Memory B cell (primary cell): ENCODE measurements at regions not wholly inside any gene's neighbourhood (a gene's known extent, or its start where the extent isn't known, plus 50 kb on each side); places are given as distances from the start of the nearest gene placed in this dataset.
"Not testable (repeated sequence)": the region's sequence is repeated elsewhere in the genome, so short reads cannot be mapped to it uniquely, and the experiment has no call there.

Experiments used
- ATAC-seq: fragments of 150-1000 bp; cut with Tn5 transposase; 2 replicates; pipeline ENCODE4 v1.10.0; 2021; ENCODE audit warnings: low read depth, mild to moderate bottlenecking, moderate library complexity
- DNase-seq, 2 donors: peaks; one replicate each; pipeline ENCODE4 v3.0.0; 2022; ENCODE audit warnings: low spot score in 2 of 2
- H3K27ac Mint-ChIP-seq: one replicate; pipeline ENCODE4 v1.8.0; 2022; ENCODE audit warnings: mild to moderate bottlenecking, moderate library complexity, mixed read lengths
- H3K27me3 Mint-ChIP-seq: one replicate; pipeline ENCODE4 v1.8.0; 2022; ENCODE audit warnings: mixed read lengths
- H3K36me3 Mint-ChIP-seq: one replicate; pipeline ENCODE4 v1.8.0; 2022; ENCODE audit warnings: mild to moderate bottlenecking, mixed read lengths
- H3K4me1 Mint-ChIP-seq: one replicate; pipeline ENCODE4 v1.8.0; 2022; ENCODE audit warnings: mixed read lengths
- H3K4me3 Mint-ChIP-seq: one replicate; pipeline ENCODE4 v1.8.0; 2022; ENCODE audit warnings: mild to moderate bottlenecking, moderate library complexity, mixed read lengths
- H3K9me3 Mint-ChIP-seq: one replicate; pipeline ENCODE4 v1.8.0; 2022; ENCODE audit warnings: mixed read lengths

DNA sequence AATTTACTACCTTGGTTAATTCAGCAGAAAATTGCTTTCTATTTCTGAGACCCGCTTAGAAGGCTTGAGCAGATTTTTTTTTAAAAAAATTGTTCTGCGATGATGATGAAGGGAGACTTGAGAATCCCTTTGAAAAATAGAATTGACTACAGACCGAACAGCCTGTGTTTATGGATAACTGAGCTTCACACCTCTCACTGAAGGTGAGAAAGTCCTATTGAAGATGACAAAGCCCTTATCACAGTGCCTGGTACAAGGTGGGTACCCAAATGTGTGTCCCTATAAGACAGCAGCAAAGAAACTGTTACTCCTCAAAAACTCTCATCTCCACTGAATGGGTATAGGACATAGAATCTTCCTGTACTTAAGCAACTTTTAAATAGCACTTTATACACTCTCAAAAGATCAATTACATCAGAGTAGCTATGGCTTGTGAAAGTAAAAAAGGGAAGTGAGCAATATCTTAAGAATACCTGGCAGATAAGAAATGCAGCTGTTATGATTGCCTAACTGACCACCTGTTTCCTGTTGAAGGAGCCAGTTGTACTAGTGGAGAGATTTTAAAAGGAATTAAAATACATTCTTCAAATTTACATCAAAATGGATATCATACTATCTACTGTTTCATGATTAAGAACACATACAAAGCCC is 419.7 kb downstream of the CHSY3 start:
- H3K4me3 Mint-ChIP-seq = no peak overlapping the region
- H3K36me3 Mint-ChIP-seq = no peaks in the 10 kb centered on the region
- peak; percentile 98 for ATAC-seq
- DNase-seq = peak in 1 of 2 donors; percentile 5
- peaks cover 4% of the 10 kb centered on the region for H3K4me1 Mint-ChIP-seq
- H3K27ac Mint-ChIP-seq = peak overlapping the region; percentile 62
- no peaks in the 10 kb centered on the region for H3K27me3 Mint-ChIP-seq
- H3K9me3 Mint-ChIP-seq = peaks cover 9% of the 10 kb centered on the region

GRCh38 chr5:130321931-130322330 is 417.7 kb downstream of the CHSY3 start:
- Mint-ChIP-seq H3K27ac (no peak overlapping the region), H3K9me3 (peaks cover 7% of the 10 kb centered on the region)

GRCh38 chr5:130316971-130317680 is 412.9 kb downstream of the CHSY3 start:
- Mint-ChIP-seq H3K27me3 (no peaks in the 10 kb centered on the region), H3K9me3 (peaks cover 6% of the 10 kb centered on the region), H3K36me3 (peaks cover 2% of the 10 kb centered on the region), H3K4me3 (no peak overlapping the region), H3K27ac (no peak overlapping the region), H3K4me1 (no peaks in the 10 kb centered on the region)
- DNase-seq = no peak
- no peak for ATAC-seq

More at GRCh38 chr5:130321931-130322330, 417.7 kb downstream of the CHSY3 start:
- Mint-ChIP-seq H3K4me1 (peaks cover 4% of the 10 kb centered on the region), H3K4me3 (no peak overlapping the region), H3K36me3 (no peaks in the 10 kb centered on the region), H3K27me3 (no peaks in the 10 kb centered on the region)
- no peak for ATAC-seq
- no peak for DNase-seq

DNA sequence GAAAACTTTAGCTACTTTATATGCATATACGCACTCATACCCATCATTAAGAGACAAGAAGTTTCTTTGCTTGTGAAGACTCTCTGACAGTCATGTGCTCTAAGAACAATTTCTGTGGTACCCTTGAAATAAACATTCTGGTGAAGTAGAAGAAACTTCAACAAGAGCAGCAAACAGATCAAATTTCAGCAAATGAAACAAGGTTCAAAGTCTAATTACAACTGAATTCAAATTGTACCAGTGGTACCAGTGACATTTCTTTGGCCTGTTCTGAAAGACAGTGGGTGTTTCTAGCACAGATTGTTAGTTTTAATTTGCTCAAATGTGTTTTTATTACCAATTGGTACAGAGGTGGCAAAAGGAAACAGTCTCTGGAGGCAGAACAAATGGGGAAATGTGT is 391.0 kb downstream of the CHSY3 start:
- ATAC-seq (no peak), DNase-seq (no peak)
- Mint-ChIP-seq H3K4me1 (no peaks in the 10 kb centered on the region), H3K9me3 (no peaks in the 10 kb centered on the region), H3K27me3 (no peaks in the 10 kb centered on the region), H3K4me3 (no peak overlapping the region), H3K36me3 (no peaks in the 10 kb centered on the region), H3K27ac (no peak overlapping the region)

GRCh38 chr5:130294798-130295197 is 390.5 kb downstream of the CHSY3 start:
- not testable (repeated sequence) for H3K27ac Mint-ChIP-seq, H3K4me1 Mint-ChIP-seq, H3K27me3 Mint-ChIP-seq, H3K9me3 Mint-ChIP-seq, H3K4me3 Mint-ChIP-seq, ATAC-seq, H3K36me3 Mint-ChIP-seq, DNase-seq

GRCh38 chr5:130290219-130290618 is 386.0 kb downstream of the CHSY3 start:
- ATAC-seq (no peak), DNase-seq (no peak)
- Mint-ChIP-seq H3K27me3 (no peaks in the 10 kb centered on the region), H3K9me3 (peaks cover under 1% of the 10 kb centered on the region), H3K27ac (no peak overlapping the region), H3K4me1 (no peaks in the 10 kb centered on the region), H3K36me3 (no peaks in the 10 kb centered on the region), H3K4me3 (no peak overlapping the region)

GRCh38 chr5:130289132-130290088 is 385.1 kb downstream of the CHSY3 start:
- no peak for DNase-seq
- Mint-ChIP-seq H3K27ac (no peak overlapping the region), H3K4me3 (no peak overlapping the region), H3K27me3 (no peaks in the 10 kb centered on the region), H3K9me3 (peaks cover 2% of the 10 kb centered on the region), H3K4me1 (no peaks in the 10 kb centered on the region), H3K36me3 (no peaks in the 10 kb centered on the region)
- ATAC-seq = no peak

GRCh38 chr5:130287438-130287837 is 383.2 kb downstream of the CHSY3 start:
- H3K27ac Mint-ChIP-seq = no peak overlapping the region
- H3K4me3 Mint-ChIP-seq = no peak overlapping the region
- ATAC-seq = no peak
- H3K9me3 Mint-ChIP-seq = peaks cover 2% of the 10 kb centered on the region
- DNase-seq = no peak
- H3K36me3 Mint-ChIP-seq = no peaks in the 10 kb centered on the region
- no peaks in the 10 kb centered on the region for H3K27me3 Mint-ChIP-seq
- no peaks in the 10 kb centered on the region for H3K4me1 Mint-ChIP-seq

DNA sequence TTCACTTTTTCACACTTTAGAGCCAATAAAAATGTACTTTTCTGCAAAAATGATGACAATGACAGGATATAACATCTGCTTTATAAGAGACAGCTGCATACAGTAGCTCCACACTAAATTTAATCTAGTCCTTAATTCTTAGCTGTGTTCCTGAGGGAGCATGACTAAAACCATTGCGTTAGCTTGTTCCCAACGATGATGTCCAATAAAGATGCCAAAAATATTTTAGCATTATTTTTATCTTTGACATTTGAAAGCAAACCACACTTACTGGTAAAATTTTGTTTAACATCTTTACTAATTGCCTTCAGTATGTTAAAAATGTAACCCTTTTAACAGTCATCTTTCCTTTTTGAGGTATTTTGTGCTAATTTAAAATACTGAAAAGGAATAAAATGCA is 382.7 kb downstream of the CHSY3 start:
- H3K27ac Mint-ChIP-seq = no peak overlapping the region
- H3K4me1 Mint-ChIP-seq = no peaks in the 10 kb centered on the region
- ATAC-seq (no peak), DNase-seq (no peak)
- no peaks in the 10 kb centered on the region for H3K36me3 Mint-ChIP-seq
- no peak overlapping the region for H3K4me3 Mint-ChIP-seq
- peaks cover 2% of the 10 kb centered on the region for H3K9me3 Mint-ChIP-seq
- no peaks in the 10 kb centered on the region for H3K27me3 Mint-ChIP-seq

GRCh38 chr5:130282049-130282448 is 377.8 kb downstream of the CHSY3 start:
- ATAC-seq (no peak), DNase-seq (no peak)
- Mint-ChIP-seq H3K27me3 (no peaks in the 10 kb centered on the region), H3K27ac (no peak overlapping the region), H3K36me3 (no peaks in the 10 kb centered on the region), H3K4me1 (no peaks in the 10 kb centered on the region), H3K4me3 (no peak overlapping the region), H3K9me3 (peaks cover 2% of the 10 kb centered on the region)

- no peak for ATAC-seq
- Mint-ChIP-seq H3K27me3 (no peaks in the 10 kb centered on the region), H3K36me3 (no peaks in the 10 kb centered on the region), H3K4me1 (no peaks in the 10 kb centered on the region), H3K9me3 (peaks cover 2% of the 10 kb centered on the region), H3K4me3 (no peak overlapping the region), H3K27ac (no peak overlapping the region)
- DNase-seq = no peak
These were observed 376.4 kb downstream of the CHSY3 start for GRCh38 chr5:130280528-130281217.

DNA sequence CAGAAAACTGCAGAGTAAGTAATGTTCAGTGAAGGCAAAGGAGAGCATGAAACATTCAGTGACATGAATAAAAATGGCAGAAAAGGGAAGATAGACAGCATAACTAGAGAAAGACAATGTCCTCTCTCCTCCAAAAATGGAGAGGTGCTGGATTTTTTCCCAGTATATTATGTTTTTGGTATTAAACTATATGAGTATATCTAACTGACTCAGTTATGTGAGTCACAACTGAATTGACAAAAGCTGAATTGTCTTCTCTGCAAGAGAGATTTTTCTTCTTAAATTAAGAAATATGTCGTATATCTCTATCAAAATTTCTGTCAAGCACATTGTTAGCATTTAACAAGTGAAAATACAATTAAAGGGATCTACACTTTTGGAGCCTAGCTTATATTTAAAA is 375.1 kb downstream of the CHSY3 start:
- no peaks in the 10 kb centered on the region for H3K4me1 Mint-ChIP-seq
- no peak for DNase-seq
- H3K27ac Mint-ChIP-seq = no peak overlapping the region
- no peak overlapping the region for H3K4me3 Mint-ChIP-seq
- no peaks in the 10 kb centered on the region for H3K27me3 Mint-ChIP-seq
- ATAC-seq = no peak
- no peaks in the 10 kb centered on the region for H3K36me3 Mint-ChIP-seq
- no peaks in the 10 kb centered on the region for H3K9me3 Mint-ChIP-seq

GRCh38 chr5:130278136-130278535 is 373.9 kb downstream of the CHSY3 start:
- H3K4me1 Mint-ChIP-seq = no peaks in the 10 kb centered on the region
- H3K4me3 Mint-ChIP-seq = no peak overlapping the region
- H3K9me3 Mint-ChIP-seq = no peaks in the 10 kb centered on the region
- ATAC-seq (no peak), DNase-seq (no peak)
- H3K27me3 Mint-ChIP-seq = no peaks in the 10 kb centered on the region
- no peaks in the 10 kb centered on the region for H3K36me3 Mint-ChIP-seq
- H3K27ac Mint-ChIP-seq = no peak overlapping the region

GRCh38 chr5:130277522-130277921 is 373.3 kb downstream of the CHSY3 start:
- DNase-seq = no peak
- no peaks in the 10 kb centered on the region for H3K9me3 Mint-ChIP-seq
- no peaks in the 10 kb centered on the region for H3K36me3 Mint-ChIP-seq
- H3K27ac Mint-ChIP-seq = no peak overlapping the region
- no peaks in the 10 kb centered on the region for H3K4me1 Mint-ChIP-seq
- H3K4me3 Mint-ChIP-seq = no peak overlapping the region
- H3K27me3 Mint-ChIP-seq = no peaks in the 10 kb centered on the region
- no peak for ATAC-seq
